Right renal pelvis (tissue), 4 donors: ENCODE measurements at regions not wholly inside any gene's neighbourhood (a gene's known extent, or its start where the extent isn't known, plus 50 kb on each side); places are given as distances from the start of the nearest gene placed in this dataset.

ENCODE experiments used
- DNase-seq, 4 donors: peaks; one replicate each; pipeline ENCODE4 v3.0.0-alpha.2; 2013; ENCODE audit warnings: low read depth in 4 of 4, low spot score in 3 of 4, missing footprints in 1 of 4

DNA sequence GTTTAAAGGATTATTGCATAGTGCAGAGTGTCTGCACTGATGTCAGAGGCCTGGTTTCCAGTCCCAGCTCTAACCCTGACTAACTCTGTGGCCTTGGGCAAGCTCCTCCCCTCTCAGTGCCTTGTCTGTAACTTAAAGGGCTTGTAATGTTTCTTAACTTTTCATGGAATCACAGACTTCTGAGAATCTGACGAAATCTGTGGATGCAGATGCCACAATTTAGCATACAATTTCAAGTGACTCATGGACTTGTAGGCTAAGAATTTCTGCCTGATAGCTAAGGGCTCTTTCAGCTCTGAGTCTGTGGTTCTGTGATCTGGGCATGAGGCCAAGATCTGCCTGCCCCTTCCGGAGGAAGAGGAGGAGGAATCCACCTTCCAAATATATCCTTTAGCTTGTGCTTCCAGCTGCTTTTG is 236.9 kb downstream of the AR start:
- DNase-seq, result peak in 2 of 4 donors; percentile 12 to 20

DNA sequence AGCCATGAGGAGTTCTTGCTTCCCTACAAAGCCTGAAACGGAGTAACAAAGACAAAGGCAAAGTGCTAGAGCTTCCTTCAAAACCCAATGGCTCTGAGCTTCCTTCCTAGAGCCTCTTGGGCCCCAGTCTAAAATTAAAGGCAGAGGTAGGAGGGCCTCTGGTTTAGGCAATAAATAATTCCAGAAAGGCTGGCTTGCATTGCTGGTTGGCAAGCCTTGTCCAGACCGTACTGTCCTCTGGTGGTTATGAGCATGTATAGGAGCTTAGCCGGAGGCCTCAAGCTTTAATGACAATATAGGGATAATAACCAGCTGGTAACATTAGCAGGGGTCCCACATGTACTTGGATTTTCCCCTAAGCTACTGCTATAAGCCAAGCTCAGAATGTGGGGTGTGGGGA is 237.3 kb downstream of the AR start:
- peak in 1 of 4 donors; percentile 2 for DNase-seq

DNA sequence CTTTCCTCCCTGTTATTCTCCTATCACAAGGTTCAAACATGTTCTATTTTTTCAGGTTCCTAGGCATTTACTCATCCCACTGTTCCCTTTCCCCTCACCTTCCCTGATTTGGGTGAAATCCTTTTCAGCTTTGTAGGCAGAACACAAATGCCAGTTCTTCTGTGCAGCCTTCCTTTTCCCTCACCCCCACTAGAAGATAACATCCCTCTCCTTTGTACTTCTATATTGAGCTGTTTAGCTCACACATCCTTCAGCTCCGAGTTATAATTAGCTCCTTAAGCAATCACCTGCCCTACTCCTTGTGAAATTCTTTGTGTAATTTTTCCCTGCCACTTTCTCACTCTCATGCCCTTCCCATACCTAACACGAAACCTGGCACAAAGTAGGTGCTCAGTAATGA is 240.9 kb downstream of the AR start:
- no peak for DNase-seq

DNA sequence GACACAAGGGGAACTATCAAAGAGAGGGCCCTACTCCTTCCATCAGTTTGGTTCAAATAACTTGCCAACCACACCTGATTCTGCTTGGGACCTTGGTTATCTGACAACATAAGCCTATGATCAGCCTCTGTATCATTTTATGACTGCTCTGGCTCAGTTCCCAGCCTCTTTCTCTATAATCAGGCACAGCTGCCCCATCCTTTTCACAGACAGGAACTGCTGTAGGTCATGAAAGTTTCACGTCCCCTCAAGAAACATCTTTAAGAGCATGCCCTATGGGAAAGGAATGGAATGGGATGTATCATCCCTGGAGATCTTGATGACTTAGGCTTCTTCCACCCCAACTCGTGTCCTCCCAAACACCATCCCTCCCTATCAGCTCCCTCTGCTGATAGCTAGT is 243.4 kb downstream of the AR start:
- DNase-seq, result no peak

DNA sequence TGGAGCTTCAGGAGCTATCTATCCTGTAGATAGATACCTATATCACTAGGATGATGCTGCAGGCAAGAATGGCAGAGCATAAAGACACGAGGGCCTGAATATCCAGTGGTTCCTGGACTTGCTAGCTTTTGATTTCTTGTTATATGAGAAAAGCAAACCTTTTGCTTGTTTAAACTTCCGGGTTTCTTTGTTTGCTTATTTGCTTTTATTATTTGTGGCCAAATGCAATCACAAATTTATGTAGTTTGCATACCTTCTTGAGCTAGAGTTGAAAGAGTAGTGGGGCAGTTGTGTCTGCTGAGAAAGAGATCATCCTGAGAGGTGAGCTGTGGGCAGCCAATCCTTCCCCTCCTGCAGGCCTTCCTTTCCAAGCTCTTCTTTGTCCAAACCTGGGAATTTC is 245.7 kb downstream of the AR start:
- DNase-seq, result no peak
